Prostate gland (tissue), 2 donors: ENCODE measurements at regions not wholly inside any gene's neighbourhood (a gene's known extent, or its start where the extent isn't known, plus 50 kb on each side); places are given as distances from the start of the nearest gene placed in this dataset.
"Not testable (repeated sequence)": the region's sequence is repeated elsewhere in the genome, so short reads cannot be mapped to it uniquely, and the experiment has no call there.

ENCODE experiments used
- DNase-seq: peaks from one replicate; pipeline ENCODE4 v3.0.0-alpha.2; 2019; ENCODE audit warnings: low spot score
- H3K27ac ChIP-seq, 2 donors: fragments of 200-600 bp; sonication (generic); 2 replicates each; pipeline ENCODE4 v1.5.1; 2017 to 2019
- H3K27me3 ChIP-seq: fragments of 200-600 bp; sonication (generic); replicated peaks from 2 replicates; pipeline ENCODE4 v1.5.1; 2019; ENCODE audit not compliant: insufficient read depth
- H3K36me3 ChIP-seq, 2 donors: fragments of 200-600 bp; sonication (generic); 1 replicate in 1 of 2; 2 replicates in 1 of 2; pipeline versions ENCODE4 v1.5.1 to v1.8.1; 2017 to 2019
- H3K4me1 ChIP-seq: fragments of 200-600 bp; sonication (generic); replicated peaks from 2 replicates; pipeline ENCODE4 v1.5.1; 2019
- H3K4me3 ChIP-seq, 2 donors: fragments of 200-600 bp; sonication (generic); 2 replicates each; pipeline ENCODE4 v1.5.1; 2017 to 2019
- H3K9me3 ChIP-seq: fragments of 200-600 bp; sonication (generic); 2 replicates; pipeline ENCODE4 v1.5.1; 2017
- POLR2A ChIP-seq: fragments of 450-650 bp; IDR thresholded peaks from one replicate; pipeline ENCODE4 v1.6.1; 2016; ENCODE audit warnings: antibody characterized with exemption, mild to moderate bottlenecking
- POLR2AphosphoS5 ChIP-seq: sonication (generic); formaldehyde crosslinking; IDR thresholded peaks from one replicate; pipeline ENCODE4 v1.6.1; 2017; ENCODE audit warnings: antibody characterized with exemption
- WGBS: methylation state at CpG from one replicate; pipeline ENCODE4 v1.1.5; 2018; 5-methylcytosine and 5-hydroxymethylcytosine counted together
- intact Hi-C: fragments of 100-400 bp; cut with DNase I; formaldehyde crosslinking; loops from one replicate; pipeline ENCODE4 v1.14.2; 2022
- TF ChIP-seq, protein P1 (sequence below), 4 experiments: fragments of 200-600 bp in 2 of 4; fragments of 450-650 bp in 2 of 4; sonication (generic) in 2 of 4; IDR thresholded peaks; 1 replicate in 3 of 4; 2 replicates in 1 of 4; pipeline ENCODE4 v1.5.1; 2016 to 2019; ENCODE audit warnings: antibody characterized with exemption in 4 of 4, mild to moderate bottlenecking in 2 of 4, moderate library complexity in 2 of 4

DNA sequence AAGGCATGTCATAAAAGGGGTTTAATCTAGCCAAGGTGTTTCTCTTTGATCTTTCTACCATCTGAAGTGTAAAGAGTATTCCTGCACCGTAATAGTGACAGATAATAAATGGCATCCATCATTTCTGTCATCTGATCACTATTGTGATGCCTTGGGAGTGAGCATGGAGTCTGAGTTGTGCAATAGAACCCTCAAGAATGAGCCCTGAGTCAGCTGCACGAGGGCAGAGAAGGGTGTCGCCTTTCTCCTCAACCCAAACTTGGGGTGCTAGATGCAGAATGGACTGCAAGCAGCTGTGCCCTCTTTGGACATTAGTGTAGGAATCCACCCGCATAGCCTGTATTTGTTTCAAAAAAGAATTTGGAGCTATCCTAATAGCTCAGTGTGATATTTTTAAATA, 115.2 kb downstream of the ZNF37A start:
- Histone ChIP-seq H3K27ac (no peak overlapping the region), H3K36me3 (no peaks in the 10 kb centered on the region), H3K27me3 (no peaks in the 10 kb centered on the region), H3K4me1 (no peaks in the 10 kb centered on the region), H3K4me3 (no peak overlapping the region), H3K9me3 (no peaks in the 10 kb centered on the region)
- TF ChIP-seq POLR2AphosphoS5 (no peak), POLR2A (no peak)
- TF ChIP-seq, protein P1, sequence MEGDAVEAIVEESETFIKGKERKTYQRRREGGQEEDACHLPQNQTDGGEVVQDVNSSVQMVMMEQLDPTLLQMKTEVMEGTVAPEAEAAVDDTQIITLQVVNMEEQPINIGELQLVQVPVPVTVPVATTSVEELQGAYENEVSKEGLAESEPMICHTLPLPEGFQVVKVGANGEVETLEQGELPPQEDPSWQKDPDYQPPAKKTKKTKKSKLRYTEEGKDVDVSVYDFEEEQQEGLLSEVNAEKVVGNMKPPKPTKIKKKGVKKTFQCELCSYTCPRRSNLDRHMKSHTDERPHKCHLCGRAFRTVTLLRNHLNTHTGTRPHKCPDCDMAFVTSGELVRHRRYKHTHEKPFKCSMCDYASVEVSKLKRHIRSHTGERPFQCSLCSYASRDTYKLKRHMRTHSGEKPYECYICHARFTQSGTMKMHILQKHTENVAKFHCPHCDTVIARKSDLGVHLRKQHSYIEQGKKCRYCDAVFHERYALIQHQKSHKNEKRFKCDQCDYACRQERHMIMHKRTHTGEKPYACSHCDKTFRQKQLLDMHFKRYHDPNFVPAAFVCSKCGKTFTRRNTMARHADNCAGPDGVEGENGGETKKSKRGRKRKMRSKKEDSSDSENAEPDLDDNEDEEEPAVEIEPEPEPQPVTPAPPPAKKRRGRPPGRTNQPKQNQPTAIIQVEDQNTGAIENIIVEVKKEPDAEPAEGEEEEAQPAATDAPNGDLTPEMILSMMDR (IDR thresholded peaks at IDR 0.05) = no peak
- 49% methylated on average over 4 of the region's 4 CpGs for WGBS
- no peak for DNase-seq
- intact Hi-C loops = no loop called here

DNA sequence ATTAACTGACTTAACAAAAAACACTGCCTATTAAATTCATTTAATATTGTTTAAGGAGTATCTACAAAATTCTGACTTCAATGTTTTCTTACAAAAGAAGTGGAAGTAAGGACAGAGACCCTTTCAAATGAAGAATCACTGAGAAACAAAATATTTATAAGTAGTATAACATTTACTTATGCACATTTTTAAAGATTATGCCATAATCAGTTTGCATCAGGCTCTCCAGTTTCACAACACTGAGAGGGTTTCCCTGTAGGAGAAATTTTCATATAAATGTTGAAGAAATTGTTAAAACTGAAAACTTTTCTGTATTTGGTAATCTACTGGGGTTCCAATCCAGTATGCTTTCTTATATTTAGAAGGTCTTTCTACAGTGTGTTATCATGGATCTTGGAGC, 115.6 kb downstream of the ZNF37A start:
- H3K27me3 ChIP-seq, DNase-seq, H3K4me1 ChIP-seq, H3K36me3 ChIP-seq, H3K27ac ChIP-seq, H3K9me3 ChIP-seq, H3K4me3 ChIP-seq, intact Hi-C loops: not testable (repeated sequence)

DNA sequence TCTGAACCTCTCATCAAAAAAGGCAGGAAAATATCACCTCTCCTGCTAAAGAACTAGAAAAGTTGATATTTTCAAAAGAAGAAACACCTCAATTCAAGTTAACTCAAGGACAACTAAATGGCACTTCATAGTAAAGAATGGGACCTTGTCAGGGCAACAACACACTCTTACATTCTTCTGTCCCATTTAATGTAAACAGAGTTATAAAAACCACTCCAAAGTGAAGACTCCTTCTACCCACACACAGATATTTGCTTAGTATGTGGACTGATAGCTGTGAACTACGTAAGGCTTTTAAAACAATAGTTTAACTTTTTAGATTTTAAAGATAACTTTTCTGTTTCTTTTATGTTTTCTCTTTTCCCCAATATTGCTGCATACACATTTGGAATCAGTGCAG, 118.3 kb downstream of the ZNF37A start:
- Histone ChIP-seq H3K4me3 (no peak overlapping the region), H3K9me3 (no peaks in the 10 kb centered on the region), H3K4me1 (no peaks in the 10 kb centered on the region), H3K27me3 (no peaks in the 10 kb centered on the region), H3K36me3 (no peaks in the 10 kb centered on the region), H3K27ac (no peak overlapping the region)
- WGBS = 45% methylated on average over 1 of the region's 1 CpG
- no peak for DNase-seq
- intact Hi-C loops = no loop called here
- TF ChIP-seq, protein P1 (IDR thresholded peaks at IDR 0.05) = no peak
- no peak for TF ChIP-seq POLR2A
- TF ChIP-seq POLR2AphosphoS5 = no peak

GRCh38 chr10:38226385-38226784, 132.2 kb downstream of the ZNF37A start:
- intact Hi-C loops = no loop called here
- H3K27ac ChIP-seq = no peak overlapping the region

GRCh38 chr10:38228394-38228793, 134.3 kb downstream of the ZNF37A start:
- intact Hi-C loops = no loop called here
- no peak overlapping the region for H3K27ac ChIP-seq
- H3K4me3 ChIP-seq = no peak overlapping the region
- H3K36me3 ChIP-seq = no peaks in the 10 kb centered on the region
- DNase-seq = no peak
- H3K4me1 ChIP-seq = no peaks in the 10 kb centered on the region
- no peaks in the 10 kb centered on the region for H3K27me3 ChIP-seq
- no peak for TF ChIP-seq POLR2AphosphoS5
- TF ChIP-seq, protein P1 (IDR thresholded peaks at IDR 0.05) = no peak
- no peak for TF ChIP-seq POLR2A
- no peaks in the 10 kb centered on the region for H3K9me3 ChIP-seq
- 97% methylated on average over 2 of the region's 2 CpGs for WGBS

More at GRCh38 chr10:38226385-38226784, 132.2 kb downstream of the ZNF37A start:
- H3K4me3 ChIP-seq = no peak overlapping the region
- H3K4me1 ChIP-seq = no peaks in the 10 kb centered on the region
- no peak for TF ChIP-seq POLR2A
- TF ChIP-seq, protein P1 (IDR thresholded peaks at IDR 0.05) = no peak
- 75% methylated on average over 2 of the region's 2 CpGs for WGBS
- H3K36me3 ChIP-seq = no peaks in the 10 kb centered on the region
- DNase-seq = no peak
- no peaks in the 10 kb centered on the region for H3K9me3 ChIP-seq
- no peaks in the 10 kb centered on the region for H3K27me3 ChIP-seq

GRCh38 chr10:38238479-38238878, 144.3 kb downstream of the ZNF37A start:
- H3K27ac ChIP-seq, DNase-seq, H3K9me3 ChIP-seq, H3K36me3 ChIP-seq, intact Hi-C loops, H3K4me1 ChIP-seq, H3K27me3 ChIP-seq, H3K4me3 ChIP-seq: not testable (repeated sequence)
- WGBS = 82% methylated on average over 2 of the region's 2 CpGs

GRCh38 chr10:38242061-38242649, 148.0 kb downstream of the ZNF37A start:
- 49% methylated on average over 2 of the region's 2 CpGs for WGBS
- H3K36me3 ChIP-seq, H3K4me3 ChIP-seq, H3K4me1 ChIP-seq, H3K9me3 ChIP-seq, DNase-seq, H3K27ac ChIP-seq, intact Hi-C loops, H3K27me3 ChIP-seq: not testable (repeated sequence)

DNA sequence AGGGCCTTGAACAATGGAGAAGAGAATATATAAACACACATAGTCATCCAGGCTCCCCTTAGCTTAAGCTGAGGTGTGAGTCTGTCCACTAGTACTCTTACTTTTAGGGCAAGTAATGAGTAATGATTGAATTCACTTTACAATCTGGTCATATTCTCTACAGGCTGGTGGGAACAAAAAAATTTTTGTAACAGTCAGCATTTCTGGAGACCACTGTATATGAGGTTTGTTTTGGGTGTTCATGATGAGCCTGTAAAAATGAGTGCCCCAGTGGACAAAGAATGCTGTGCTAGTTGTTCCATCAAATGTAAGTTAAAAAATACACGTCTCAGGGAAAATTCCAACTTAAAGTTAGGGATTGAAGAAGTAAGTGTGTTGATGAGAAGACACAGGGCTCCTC, 154.0 kb downstream of the ZNF37A start:
- H3K4me3 ChIP-seq, DNase-seq, H3K4me1 ChIP-seq, H3K36me3 ChIP-seq, H3K27me3 ChIP-seq, H3K27ac ChIP-seq, intact Hi-C loops, H3K9me3 ChIP-seq: not testable (repeated sequence)
- WGBS = 36% methylated on average over 1 of the region's 1 CpG

DNA sequence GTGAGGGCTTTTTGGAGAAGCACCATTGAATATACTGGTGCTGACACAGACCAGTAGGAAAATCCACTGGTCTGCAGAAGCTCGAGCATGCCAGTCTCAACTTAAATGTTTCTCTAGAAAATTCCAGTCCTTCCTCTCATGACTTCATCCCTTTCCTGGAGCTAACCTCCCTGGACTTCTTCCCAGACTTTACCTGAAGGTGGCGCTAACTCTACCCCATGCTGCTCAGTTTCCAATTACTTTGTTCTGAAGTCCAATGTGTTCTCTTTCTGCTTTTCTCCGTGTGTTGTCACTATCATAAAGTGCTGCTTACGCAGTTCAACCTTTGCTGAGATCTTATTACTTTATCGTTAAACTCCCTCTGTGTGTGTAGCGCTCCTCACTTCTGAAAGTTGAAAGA, 158.4 kb downstream of the ZNF37A start:
- H3K27ac ChIP-seq, intact Hi-C loops, DNase-seq, H3K36me3 ChIP-seq, H3K9me3 ChIP-seq, H3K27me3 ChIP-seq, H3K4me3 ChIP-seq, H3K4me1 ChIP-seq: not testable (repeated sequence)
- 36% methylated on average over 4 of the region's 6 CpGs for WGBS
